Common myeloid progenitor, CD34-positive (primary cell): ENCODE measurements at regions not wholly inside any gene's neighbourhood (a gene's known extent, or its start where the extent isn't known, plus 50 kb on each side); places are given as distances from the start of the nearest gene placed in this dataset.
A peak's percentile ranks its signal among the peaks of the same experiment; 100 is the strongest.

Source experiments
- CTCF ChIA-PET: fragments of 350-600 bp; sonication (Branson Sonifier 250); formaldehyde crosslinking; loops from one replicate; lab custom pipeline; 2021; ENCODE audit warnings: antibody characterized with exemption; lab: Charles Lee
- POLR2A ChIA-PET: fragments of 350-600 bp; sonication (Branson Sonifier 250); formaldehyde crosslinking; loops from one replicate; lab custom pipeline; 2021; ENCODE audit warnings: antibody characterized with exemption; lab: Charles Lee
- DNase-seq, 3 donors: peaks; one replicate each; pipeline versions ENCODE4 v3.0.0 to v3.0.0-alpha.2; 2013
- H3K27ac ChIP-seq, 2 experiments: 1 replicate in 1 of 2; 2 replicates in 1 of 2; pipeline ENCODE4 v1.7.0; 2013; ENCODE audit warnings: inconsistent platforms in 2 of 2, low read length in 2 of 2, mild to moderate bottlenecking in 2 of 2, low read depth in 1 of 2, moderate library complexity in 1 of 2; ENCODE audit not compliant: severe bottlenecking in 2 of 2, insufficient read depth in 1 of 2, poor library complexity in 1 of 2
- H3K27me3 ChIP-seq, 5 experiments: replicated peaks in 2 of 5; 1 replicate in 3 of 5; 2 replicates in 2 of 5; pipeline versions ENCODE4 v1.6.1 to v1.7.0; 2013; ENCODE audit warnings: low read length in 4 of 5, mild to moderate bottlenecking in 2 of 5, moderate library complexity in 2 of 5, inconsistent platforms in 1 of 5; ENCODE audit not compliant: insufficient read depth in 5 of 5, control insufficient read depth in 4 of 5
- H3K36me3 ChIP-seq, 4 experiments: 1 replicate in 2 of 4; 2 replicates in 2 of 4; pipeline versions ENCODE4 v1.6.1 to v1.7.0; 2013; ENCODE audit warnings: low read length in 3 of 4, control low read depth in 1 of 4, mild to moderate bottlenecking in 1 of 4; ENCODE audit not compliant: control insufficient read depth in 4 of 4, insufficient read depth in 4 of 4
- H3K4me1 ChIP-seq, 4 experiments: 1 replicate in 3 of 4; 2 replicates in 1 of 4; pipeline versions ENCODE4 v1.6.1 to v1.7.1; 2013; ENCODE audit warnings: low read length in 3 of 4, mild to moderate bottlenecking in 3 of 4, control low read depth in 1 of 4, inconsistent platforms in 1 of 4, moderate library complexity in 1 of 4; ENCODE audit not compliant: control insufficient read depth in 4 of 4, insufficient read depth in 4 of 4; ENCODE audit errors: control extremely low read depth in 1 of 4
- H3K4me3 ChIP-seq, 7 experiments: 1 replicate in 4 of 7; 2 replicates in 3 of 7; pipeline versions ENCODE4 v1.5.1 to v1.7.0; 2013; ENCODE audit warnings: mild to moderate bottlenecking in 7 of 7, low read length in 6 of 7, moderate library complexity in 6 of 7, inconsistent platforms in 2 of 7, low read depth in 2 of 7, control low read depth in 1 of 7; ENCODE audit not compliant: insufficient read depth in 4 of 7, control insufficient read depth in 1 of 7; ENCODE audit errors: extremely low read depth in 1 of 7
- H3K9me3 ChIP-seq, 5 experiments: 1 replicate in 4 of 5; 2 replicates in 1 of 5; pipeline versions ENCODE4 v1.6.1 to v1.7.1; 2013; ENCODE audit warnings: low read length in 4 of 5, mild to moderate bottlenecking in 2 of 5, inconsistent platforms in 1 of 5, low read depth in 1 of 5, moderate library complexity in 1 of 5; ENCODE audit not compliant: control insufficient read depth in 4 of 5, insufficient read depth in 2 of 5; ENCODE audit errors: control extremely low read depth in 1 of 5
- WGBS: methylation state at CpG from one replicate; pipeline ENCODE4 v1.1.5; 2013; ENCODE audit not compliant: insufficient coverage; 5-methylcytosine and 5-hydroxymethylcytosine counted together

DNA sequence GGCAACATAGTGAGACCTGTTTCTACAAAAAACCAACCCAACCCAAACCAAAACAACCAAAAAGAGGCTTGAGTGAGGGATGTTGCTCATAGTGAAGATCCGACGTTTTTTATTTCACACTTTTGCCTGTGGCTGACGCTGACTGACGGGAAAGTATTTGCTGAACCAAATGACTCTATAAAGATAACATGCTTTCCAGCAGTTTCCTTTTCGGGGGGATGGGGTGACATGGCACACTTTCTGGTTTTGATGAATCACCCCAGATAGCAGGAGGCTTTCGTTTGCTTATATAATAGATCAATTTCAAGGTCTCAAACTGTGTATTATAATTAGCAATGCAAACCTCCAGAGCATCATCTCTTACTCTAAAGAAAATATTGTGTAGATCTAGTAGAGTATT, 150.8 kb downstream of the AQP4 start:
- Histone ChIP-seq H3K9me3 (no peaks in the 10 kb centered on the region), H3K27ac (peak overlapping the region in 1 of 2 experiments; percentile 69), H3K4me1 (peaks cover 19 to 60% (median 40%) of the 10 kb centered on the region in 4 experiments), H3K36me3 (no peaks in the 10 kb centered on the region), H3K27me3 (no peaks in the 10 kb centered on the region), H3K4me3 (no peak overlapping the region)
- 3% methylated on average over 5 of the region's 6 CpGs for WGBS
- ChIA-PET POLR2A (interaction anchor here (0.6 kb wide), 2 partner anchors 15 to 58 kb away, joined by 3 to 4 read pairs; no protein-coding TSS in a partner anchor), CTCF (interaction anchor here (1.1 kb wide), 1 partner anchor 16 kb away, joined by 3 read pairs; no protein-coding TSS in a partner anchor)
- DNase-seq, result peak; percentile 78 to 94 (median 93)

GRCh38 chr18:26711756-26712155, 153.8 kb downstream of the AQP4 start:
- peaks cover 25 to 69% (median 39%) of the 10 kb centered on the region in 4 experiments for H3K4me1 ChIP-seq
- no peaks in the 10 kb centered on the region for H3K9me3 ChIP-seq
- H3K27ac ChIP-seq, result peak overlapping the region in 1 of 2 experiments; percentile 1
- WGBS, result no CpG with 5 or more reads among the region's 3 CpGs
- H3K36me3 ChIP-seq, result no peaks in the 10 kb centered on the region
- CTCF ChIA-PET, result no interaction called here
- POLR2A ChIA-PET, result interaction anchor here (1.9 kb wide), 1 partner anchor 11 kb away, joined by 5 read pairs; no protein-coding TSS in a partner anchor
- H3K4me3 ChIP-seq, result no peak overlapping the region
- no peaks in the 10 kb centered on the region for H3K27me3 ChIP-seq
- peak; percentile 38 to 70 (median 63) for DNase-seq

DNA sequence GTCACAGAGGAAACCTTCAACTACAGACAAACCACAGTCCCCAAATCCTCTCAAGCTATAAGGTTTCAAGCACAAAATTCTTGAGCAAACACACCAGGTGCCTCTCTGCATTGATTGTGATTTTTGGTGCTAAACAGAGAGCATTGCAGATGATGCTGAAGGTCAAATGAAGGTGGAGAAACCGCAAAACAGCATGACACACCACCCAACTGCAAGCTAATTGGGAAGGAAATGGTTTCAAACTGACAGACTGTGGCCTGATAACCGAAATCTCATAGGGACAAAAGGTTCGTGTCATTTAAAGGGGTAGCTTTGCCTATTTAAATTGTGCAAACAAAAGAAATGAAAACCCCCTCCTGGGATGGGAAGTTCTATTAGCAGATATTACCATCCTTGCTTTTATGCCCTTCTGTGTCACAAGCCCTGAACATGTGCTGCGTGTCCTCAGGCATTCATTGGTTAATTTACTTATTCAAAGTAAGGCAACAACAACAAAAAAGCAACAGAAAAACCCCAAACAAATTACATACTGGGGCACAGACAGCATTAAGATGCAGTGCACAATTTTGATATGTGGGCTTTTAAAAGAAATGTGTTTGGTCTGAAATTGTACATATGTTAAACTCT, 154.9 kb downstream of the AQP4 start:
- H3K27me3 ChIP-seq, result no peaks in the 10 kb centered on the region
- POLR2A ChIA-PET, result interaction anchor here (0.5 to 1.9 kb wide), 3 partner anchors 10 to 158 kb away, joined by 3 to 7 read pairs (median 5); no protein-coding TSS in a partner anchor

DNA sequence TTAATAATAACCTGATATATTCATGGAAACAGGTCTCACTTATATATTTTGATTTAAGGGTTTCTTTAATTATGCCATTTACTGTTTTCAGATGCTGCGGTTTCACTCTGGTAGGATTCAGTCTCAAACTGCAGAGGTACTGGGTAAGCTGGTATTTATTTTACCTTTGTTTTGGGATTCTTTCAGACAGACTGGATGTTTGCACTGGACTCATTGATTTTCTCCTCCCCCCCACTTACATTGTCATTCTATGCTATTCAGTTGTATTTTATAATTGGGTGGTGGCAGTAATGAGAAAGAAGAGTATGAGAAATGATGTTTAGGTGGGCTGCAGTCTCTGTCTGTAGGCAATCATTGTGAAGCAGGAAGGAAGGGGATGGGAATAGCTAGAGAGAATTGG, 155.6 kb downstream of the AQP4 start:
- Histone ChIP-seq H3K4me1 (peaks cover 25 to 61% (median 32%) of the 10 kb centered on the region in 4 experiments), H3K36me3 (no peaks in the 10 kb centered on the region), H3K9me3 (no peaks in the 10 kb centered on the region), H3K4me3 (peak overlapping the region in 1 of 7 experiments; percentile 45), H3K27me3 (no peaks in the 10 kb centered on the region), H3K27ac (no peak overlapping the region)
- ChIA-PET POLR2A (interaction anchor here (0.9 to 1.7 kb wide), 2 partner anchors 10 to 53 kb away, joined by 3 to 7 read pairs; no protein-coding TSS in a partner anchor), CTCF (interaction anchor here (0.7 to 2.1 kb wide), 6 partner anchors 9 to 104 kb away, joined by 3 to 7 read pairs (median 4); no protein-coding TSS in a partner anchor)
- no CpG with 5 or more reads among the region's 1 CpG for WGBS
- DNase-seq, result no peak

More for the DNA sequence above, 154.9 kb downstream of the AQP4 start:
- peak; percentile 82 to 97 (median 96) for DNase-seq
- 0% methylated on average over 1 of the region's 4 CpGs for WGBS
- Histone ChIP-seq H3K4me1 (peaks cover 25 to 64% (median 34%) of the 10 kb centered on the region in 4 experiments), H3K36me3 (no peaks in the 10 kb centered on the region), H3K4me3 (peak overlapping the region in 2 of 7 experiments; percentile 19 to 45), H3K9me3 (no peaks in the 10 kb centered on the region), H3K27ac (peak overlapping the region; percentile 2 to 73)
- CTCF ChIA-PET, result interaction anchor here (0.9 to 2.1 kb wide), 4 partner anchors 9 to 103 kb away, joined by 3 to 7 read pairs (median 5); no protein-coding TSS in a partner anchor

DNA sequence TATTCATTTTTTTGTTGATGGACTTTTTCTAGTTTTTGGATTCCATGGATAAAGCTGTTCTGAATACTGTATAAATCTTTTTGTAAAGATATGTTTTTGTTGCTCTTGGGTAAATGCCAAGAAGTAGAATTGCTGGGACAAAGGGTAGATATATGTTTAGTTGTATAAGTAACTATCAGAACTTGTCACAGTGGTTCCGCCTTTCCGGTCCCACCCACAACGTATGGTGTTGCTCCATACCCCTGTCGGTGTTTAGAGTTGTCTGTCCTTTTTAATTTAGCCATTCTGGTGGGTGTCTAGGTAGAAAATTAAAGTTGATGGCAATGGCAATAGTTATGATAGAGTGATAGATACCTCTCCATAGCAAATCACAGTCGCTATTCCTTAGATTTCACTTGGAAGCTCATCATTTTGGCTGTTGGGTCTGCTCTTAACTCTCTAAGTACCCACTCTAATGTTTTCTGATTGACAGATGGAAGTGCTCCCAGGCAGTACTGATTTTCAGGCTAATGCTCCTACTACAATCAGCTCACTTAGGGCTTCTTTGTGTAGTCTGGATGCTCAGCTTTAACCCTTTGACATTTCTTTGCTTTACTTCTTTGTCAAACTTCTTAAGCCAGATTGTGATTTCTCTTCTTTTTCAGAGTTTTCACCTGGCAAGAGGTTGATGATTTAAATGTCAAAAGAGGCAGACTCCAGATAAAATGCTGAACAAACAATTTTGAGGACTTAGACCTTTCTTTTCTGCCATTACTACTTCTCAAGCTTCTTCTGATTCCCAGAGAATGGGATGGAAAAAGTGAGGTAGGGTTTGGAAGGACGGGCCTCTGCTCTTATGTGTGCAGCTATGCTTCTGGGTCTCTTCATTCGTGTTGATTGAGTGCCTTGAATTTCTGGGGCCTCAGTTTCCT, 156.4 kb downstream of the AQP4 start:
- 96% methylated on average over 7 of the region's 7 CpGs for WGBS
- no peak overlapping the region for H3K27ac ChIP-seq
- no peaks in the 10 kb centered on the region for H3K9me3 ChIP-seq
- no peak overlapping the region for H3K4me3 ChIP-seq
- no peaks in the 10 kb centered on the region for H3K36me3 ChIP-seq
- H3K4me1 ChIP-seq, result peaks cover 23 to 52% (median 27%) of the 10 kb centered on the region in 4 experiments
- H3K27me3 ChIP-seq, result no peaks in the 10 kb centered on the region
- POLR2A ChIA-PET, result interaction anchor here (0.9 to 1.7 kb wide), 2 partner anchors 9 to 52 kb away, joined by 3 to 7 read pairs; no protein-coding TSS in a partner anchor
- DNase-seq, result peak in 1 of 3 donors; percentile 41
- CTCF ChIA-PET, result interaction anchor here (0.7 to 2.1 kb wide), 7 partner anchors 8 to 296 kb away, joined by 3 to 7 read pairs (median 3); no protein-coding TSS in a partner anchor

GRCh38 chr18:26706911-26707351, 158.6 kb downstream of the AQP4 start:
- no peaks in the 10 kb centered on the region for H3K9me3 ChIP-seq
- no peak overlapping the region for H3K4me3 ChIP-seq
- no peaks in the 10 kb centered on the region for H3K27me3 ChIP-seq
- CTCF ChIA-PET, result no interaction called here
- peaks cover 21 to 53% (median 39%) of the 10 kb centered on the region in 4 experiments for H3K4me1 ChIP-seq
- H3K36me3 ChIP-seq, result no peaks in the 10 kb centered on the region
- DNase-seq, result no peak
- POLR2A ChIA-PET, result no interaction called here
- no peak overlapping the region for H3K27ac ChIP-seq
- 98% methylated on average over 5 of the region's 10 CpGs for WGBS
